Neural cell (in vitro differentiated cells): ENCODE measurements at regions not wholly inside any gene's neighbourhood (a gene's known extent, or its start where the extent isn't known, plus 50 kb on each side); places are given as distances from the start of the nearest gene placed in this dataset.

Experiments used
- H2AFZ ChIP-seq: fragments of 200-600, 300-800 bp; sonication (generic), shearing (Covaris generic); 2 replicates; pipeline ENCODE4 v1.6.0; 2014; ENCODE audit warnings: low read depth, mild to moderate bottlenecking, antibody characterized with exemption, low read length, moderate library complexity
- H3F3A ChIP-seq: fragments of 200-600 bp; shearing (Covaris generic); 2 replicates; pipeline ENCODE4 v1.6.1; 2016; ENCODE audit warnings: mild to moderate bottlenecking, moderate library complexity, mixed read lengths, antibody characterized with exemption, low read length; ENCODE audit not compliant: insufficient read depth, poor library complexity, severe bottlenecking
- H3K27ac ChIP-seq: fragments of 200-600, 300-800 bp; sonication (generic), shearing (Covaris generic); 2 replicates; pipeline ENCODE4 v1.5.1; 2014; ENCODE audit warnings: mild to moderate bottlenecking, low read length, moderate library complexity
- H3K27me3 ChIP-seq: fragments of 300-800, 200-600 bp; sonication (generic), shearing (Covaris generic); 2 replicates; pipeline ENCODE4 v1.6.0; 2014; ENCODE audit warnings: mild to moderate bottlenecking, low read depth, low read length, moderate library complexity; ENCODE audit not compliant: insufficient read depth
- H3K36me3 ChIP-seq: fragments of 300-800, 200-600 bp; sonication (generic), shearing (Covaris generic); 2 replicates; pipeline ENCODE4 v1.5.1; 2014; ENCODE audit warnings: mild to moderate bottlenecking, antibody characterized with exemption, low read length, moderate library complexity; ENCODE audit not compliant: insufficient read depth
- H3K4me2 ChIP-seq: fragments of 300-800, 200-600 bp; sonication (generic), shearing (Covaris generic); 2 replicates; pipeline ENCODE4 v1.6.0; 2014; ENCODE audit warnings: mild to moderate bottlenecking, low read length
- H3K4me3 ChIP-seq: fragments of 300-800, 200-600 bp; sonication (generic), shearing (Covaris generic); 2 replicates; pipeline ENCODE4 v1.5.1; 2014; ENCODE audit warnings: mild to moderate bottlenecking, low read length, moderate library complexity
- H3K79me2 ChIP-seq: fragments of 200-600 bp; shearing (Covaris generic); replicated peaks from 2 replicates; pipeline ENCODE4 v1.6.0; 2014; ENCODE audit warnings: mild to moderate bottlenecking, low read length, moderate library complexity; ENCODE audit not compliant: insufficient read depth
- H3K9ac ChIP-seq: fragments of 300-800, 200-600 bp; sonication (generic), shearing (Covaris generic); 2 replicates; pipeline ENCODE4 v1.6.1; 2016; ENCODE audit warnings: mild to moderate bottlenecking, low read length, mixed read lengths
- H3K9me2 ChIP-seq: fragments of 200-600 bp; shearing (Covaris generic); 2 replicates; pipeline ENCODE4 v1.6.1; 2016; ENCODE audit warnings: mild to moderate bottlenecking, low read length, mixed read lengths; ENCODE audit not compliant: insufficient read depth
- H3K9me3 ChIP-seq: fragments of 200-600, 300-800 bp; sonication (generic), shearing (Covaris generic); 2 replicates; pipeline ENCODE4 v1.6.1; 2016; ENCODE audit warnings: mild to moderate bottlenecking, mixed run types, low read length, moderate library complexity, mixed read lengths
- H4K20me1 ChIP-seq: fragments of 200-600 bp; shearing (Covaris generic); 2 replicates; pipeline ENCODE4 v1.6.1; 2016; ENCODE audit warnings: mild to moderate bottlenecking, mixed run types; ENCODE audit not compliant: insufficient read depth
- EP300 ChIP-seq: fragments of 450-650 bp; conservative IDR thresholded peaks from 2 replicates; pipeline ENCODE4 v1.6.1; 2014; ENCODE audit warnings: antibody characterized with exemption, mild to moderate bottlenecking, moderate library complexity; ENCODE audit not compliant: poor library complexity, severe bottlenecking
- EZH2 ChIP-seq: fragments of 200-600, 300-800 bp; shearing (Covaris generic), sonication (generic); IDR thresholded peaks from 2 replicates; pipeline ENCODE4 v1.6.1; 2014; ENCODE audit warnings: antibody characterized with exemption, low read length, borderline replicate concordance, mild to moderate bottlenecking; ENCODE audit not compliant: insufficient read depth, poor library complexity, severe bottlenecking
- MXI1 ChIP-seq: fragments of 450-650 bp; conservative IDR thresholded peaks from 2 replicates; pipeline ENCODE4 v1.6.1; 2014; ENCODE audit warnings: antibody characterized with exemption, mild to moderate bottlenecking; ENCODE audit not compliant: poor library complexity, severe bottlenecking
- POLR2AphosphoS5 ChIP-seq: IDR thresholded peaks from 2 replicates; pipeline ENCODE4 v1.6.1; 2012
- RAD21 ChIP-seq: fragments of 450-650 bp; conservative IDR thresholded peaks from 2 replicates; pipeline ENCODE4 v1.6.1; 2014; ENCODE audit warnings: antibody characterized with exemption, mild to moderate bottlenecking, moderate library complexity
- SMC3 ChIP-seq: fragments of 450-650 bp; conservative IDR thresholded peaks from 2 replicates; pipeline ENCODE4 v1.6.1; 2014; ENCODE audit warnings: antibody characterized with exemption, mild to moderate bottlenecking, moderate library complexity; ENCODE audit not compliant: poor library complexity
- TAF1 ChIP-seq: IDR thresholded peaks from 2 replicates; pipeline ENCODE4 v1.6.1; 2012; ENCODE audit warnings: low read depth
- TF ChIP-seq, protein P1 (sequence below): IDR thresholded peaks from 2 replicates; pipeline ENCODE4 v1.6.1; 2012; ENCODE audit warnings: borderline replicate concordance
- TF ChIP-seq, protein P2 (sequence below): fragments of 450-650 bp; IDR thresholded peaks from 2 replicates; pipeline ENCODE4 v1.5.1; 2014; ENCODE audit warnings: antibody characterized with exemption, mild to moderate bottlenecking, moderate library complexity; ENCODE audit not compliant: poor library complexity, severe bottlenecking

- Histone ChIP-seq H3K27me3 (no peaks in the 10 kb centered on the region), H3K79me2 (no peaks in the 10 kb centered on the region), H2AFZ (no peak overlapping the region), H3K4me2 (no peak overlapping the region), H3F3A (no peaks in the 10 kb centered on the region), H3K9ac (no peak overlapping the region), H4K20me1 (no peaks in the 10 kb centered on the region), H3K36me3 (no peaks in the 10 kb centered on the region), H3K9me3 (no peaks in the 10 kb centered on the region), H3K27ac (no peak overlapping the region), H3K4me3 (no peak overlapping the region), H3K9me2 (no peaks in the 10 kb centered on the region)
- TF ChIP-seq EZH2: no peak
- no peak for TF ChIP-seq POLR2AphosphoS5
- TF ChIP-seq EP300: no peak
- TF ChIP-seq, protein P1, sequence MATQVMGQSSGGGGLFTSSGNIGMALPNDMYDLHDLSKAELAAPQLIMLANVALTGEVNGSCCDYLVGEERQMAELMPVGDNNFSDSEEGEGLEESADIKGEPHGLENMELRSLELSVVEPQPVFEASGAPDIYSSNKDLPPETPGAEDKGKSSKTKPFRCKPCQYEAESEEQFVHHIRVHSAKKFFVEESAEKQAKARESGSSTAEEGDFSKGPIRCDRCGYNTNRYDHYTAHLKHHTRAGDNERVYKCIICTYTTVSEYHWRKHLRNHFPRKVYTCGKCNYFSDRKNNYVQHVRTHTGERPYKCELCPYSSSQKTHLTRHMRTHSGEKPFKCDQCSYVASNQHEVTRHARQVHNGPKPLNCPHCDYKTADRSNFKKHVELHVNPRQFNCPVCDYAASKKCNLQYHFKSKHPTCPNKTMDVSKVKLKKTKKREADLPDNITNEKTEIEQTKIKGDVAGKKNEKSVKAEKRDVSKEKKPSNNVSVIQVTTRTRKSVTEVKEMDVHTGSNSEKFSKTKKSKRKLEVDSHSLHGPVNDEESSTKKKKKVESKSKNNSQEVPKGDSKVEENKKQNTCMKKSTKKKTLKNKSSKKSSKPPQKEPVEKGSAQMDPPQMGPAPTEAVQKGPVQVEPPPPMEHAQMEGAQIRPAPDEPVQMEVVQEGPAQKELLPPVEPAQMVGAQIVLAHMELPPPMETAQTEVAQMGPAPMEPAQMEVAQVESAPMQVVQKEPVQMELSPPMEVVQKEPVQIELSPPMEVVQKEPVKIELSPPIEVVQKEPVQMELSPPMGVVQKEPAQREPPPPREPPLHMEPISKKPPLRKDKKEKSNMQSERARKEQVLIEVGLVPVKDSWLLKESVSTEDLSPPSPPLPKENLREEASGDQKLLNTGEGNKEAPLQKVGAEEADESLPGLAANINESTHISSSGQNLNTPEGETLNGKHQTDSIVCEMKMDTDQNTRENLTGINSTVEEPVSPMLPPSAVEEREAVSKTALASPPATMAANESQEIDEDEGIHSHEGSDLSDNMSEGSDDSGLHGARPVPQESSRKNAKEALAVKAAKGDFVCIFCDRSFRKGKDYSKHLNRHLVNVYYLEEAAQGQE: no peak
- no peak for TF ChIP-seq TAF1
- TF ChIP-seq MXI1: no peak
- TF ChIP-seq RAD21: no peak
- no peak for TF ChIP-seq SMC3
- TF ChIP-seq, protein P2, sequence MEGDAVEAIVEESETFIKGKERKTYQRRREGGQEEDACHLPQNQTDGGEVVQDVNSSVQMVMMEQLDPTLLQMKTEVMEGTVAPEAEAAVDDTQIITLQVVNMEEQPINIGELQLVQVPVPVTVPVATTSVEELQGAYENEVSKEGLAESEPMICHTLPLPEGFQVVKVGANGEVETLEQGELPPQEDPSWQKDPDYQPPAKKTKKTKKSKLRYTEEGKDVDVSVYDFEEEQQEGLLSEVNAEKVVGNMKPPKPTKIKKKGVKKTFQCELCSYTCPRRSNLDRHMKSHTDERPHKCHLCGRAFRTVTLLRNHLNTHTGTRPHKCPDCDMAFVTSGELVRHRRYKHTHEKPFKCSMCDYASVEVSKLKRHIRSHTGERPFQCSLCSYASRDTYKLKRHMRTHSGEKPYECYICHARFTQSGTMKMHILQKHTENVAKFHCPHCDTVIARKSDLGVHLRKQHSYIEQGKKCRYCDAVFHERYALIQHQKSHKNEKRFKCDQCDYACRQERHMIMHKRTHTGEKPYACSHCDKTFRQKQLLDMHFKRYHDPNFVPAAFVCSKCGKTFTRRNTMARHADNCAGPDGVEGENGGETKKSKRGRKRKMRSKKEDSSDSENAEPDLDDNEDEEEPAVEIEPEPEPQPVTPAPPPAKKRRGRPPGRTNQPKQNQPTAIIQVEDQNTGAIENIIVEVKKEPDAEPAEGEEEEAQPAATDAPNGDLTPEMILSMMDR: no peak
These were observed 1382.8 kb upstream of the CELF4 start for GRCh38 chr18:38948436-38948835.

- Histone ChIP-seq H2AFZ (no peak overlapping the region), H3K27ac (no peak overlapping the region), H3K9ac (no peak overlapping the region), H3K79me2 (no peaks in the 10 kb centered on the region), H3K36me3 (no peaks in the 10 kb centered on the region), H3K27me3 (no peaks in the 10 kb centered on the region), H4K20me1 (no peaks in the 10 kb centered on the region), H3K9me2 (no peaks in the 10 kb centered on the region), H3K4me3 (no peak overlapping the region), H3K9me3 (no peaks in the 10 kb centered on the region), H3K4me2 (no peak overlapping the region), H3F3A (no peaks in the 10 kb centered on the region)
- TF ChIP-seq EP300 (no peak), MXI1 (no peak), RAD21 (no peak), SMC3 (no peak), POLR2AphosphoS5 (no peak), TAF1 (no peak)
These were observed 1378.9 kb upstream of the CELF4 start for GRCh38 chr18:38944446-38945024.
